Retinal pigment epithelial cell (primary cell): ENCODE measurements at regions not wholly inside any gene's neighbourhood (a gene's known extent, or its start where the extent isn't known, plus 50 kb on each side); places are given as distances from the start of the nearest gene placed in this dataset.
"Not testable (repeated sequence)": the region's sequence is repeated elsewhere in the genome, so short reads cannot be mapped to it uniquely, and the experiment has no call there.

Experiments used
- DNase-seq: peaks from one replicate; pipeline ENCODE4 v3.0.0-alpha.2; 2010; ENCODE audit warnings: low read depth
- H3K4me3 ChIP-seq: 2 replicates; pipeline ENCODE4 v1.5.1; 2011; ENCODE audit warnings: mild to moderate bottlenecking, low read length, control low read depth, moderate library complexity
- TF ChIP-seq, protein P1 (sequence below): conservative IDR thresholded peaks from 2 replicates; pipeline ENCODE4 v1.5.1; 2011; ENCODE audit warnings: low read depth, low read length, control low read depth, inconsistent platforms

DNA sequence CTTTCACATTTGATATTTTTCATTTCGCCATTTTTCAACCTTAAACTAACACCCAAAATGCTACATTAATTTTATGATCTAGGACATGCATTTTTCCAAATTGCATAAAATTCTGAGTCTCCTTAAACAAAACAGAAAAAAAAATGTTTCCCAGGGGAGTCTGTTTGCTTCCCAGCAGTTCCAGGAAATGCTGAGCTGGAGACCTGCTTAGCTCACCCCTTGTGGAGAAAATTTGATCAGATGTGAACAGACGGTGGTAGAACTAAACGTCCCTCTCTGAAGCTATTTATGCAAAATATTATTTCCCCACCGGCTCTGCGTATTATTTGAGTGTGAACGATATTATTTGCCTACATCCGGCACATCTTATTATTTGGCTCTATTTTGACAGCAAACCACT, 74.9 kb upstream of the AGAP1 start:
- TF ChIP-seq, protein P1, sequence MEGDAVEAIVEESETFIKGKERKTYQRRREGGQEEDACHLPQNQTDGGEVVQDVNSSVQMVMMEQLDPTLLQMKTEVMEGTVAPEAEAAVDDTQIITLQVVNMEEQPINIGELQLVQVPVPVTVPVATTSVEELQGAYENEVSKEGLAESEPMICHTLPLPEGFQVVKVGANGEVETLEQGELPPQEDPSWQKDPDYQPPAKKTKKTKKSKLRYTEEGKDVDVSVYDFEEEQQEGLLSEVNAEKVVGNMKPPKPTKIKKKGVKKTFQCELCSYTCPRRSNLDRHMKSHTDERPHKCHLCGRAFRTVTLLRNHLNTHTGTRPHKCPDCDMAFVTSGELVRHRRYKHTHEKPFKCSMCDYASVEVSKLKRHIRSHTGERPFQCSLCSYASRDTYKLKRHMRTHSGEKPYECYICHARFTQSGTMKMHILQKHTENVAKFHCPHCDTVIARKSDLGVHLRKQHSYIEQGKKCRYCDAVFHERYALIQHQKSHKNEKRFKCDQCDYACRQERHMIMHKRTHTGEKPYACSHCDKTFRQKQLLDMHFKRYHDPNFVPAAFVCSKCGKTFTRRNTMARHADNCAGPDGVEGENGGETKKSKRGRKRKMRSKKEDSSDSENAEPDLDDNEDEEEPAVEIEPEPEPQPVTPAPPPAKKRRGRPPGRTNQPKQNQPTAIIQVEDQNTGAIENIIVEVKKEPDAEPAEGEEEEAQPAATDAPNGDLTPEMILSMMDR = no peak
- DNase-seq = no peak
- H3K4me3 ChIP-seq = no peak overlapping the region

DNA sequence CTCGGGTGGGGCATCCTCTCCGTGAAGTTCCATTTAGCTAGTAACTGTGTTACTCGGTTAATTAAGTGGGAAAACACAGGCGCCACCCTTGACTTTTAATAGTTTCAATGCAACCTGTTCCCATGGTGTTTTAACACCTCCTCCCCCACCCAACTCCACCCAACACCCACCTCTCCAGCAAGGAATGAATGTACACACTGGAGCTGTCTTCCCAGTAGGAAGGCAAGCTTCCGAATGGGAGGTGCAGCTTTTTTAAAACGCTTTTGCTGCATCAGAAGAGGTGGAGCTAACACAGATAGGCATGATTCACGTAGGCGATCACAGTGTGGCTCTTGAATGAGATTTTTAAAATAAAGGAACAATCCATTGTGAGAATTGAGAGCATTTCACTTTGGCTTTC, 73.8 kb upstream of the AGAP1 start:
- no peak for DNase-seq
- H3K4me3 ChIP-seq = no peak overlapping the region
- TF ChIP-seq, protein P1 = no peak

DNA sequence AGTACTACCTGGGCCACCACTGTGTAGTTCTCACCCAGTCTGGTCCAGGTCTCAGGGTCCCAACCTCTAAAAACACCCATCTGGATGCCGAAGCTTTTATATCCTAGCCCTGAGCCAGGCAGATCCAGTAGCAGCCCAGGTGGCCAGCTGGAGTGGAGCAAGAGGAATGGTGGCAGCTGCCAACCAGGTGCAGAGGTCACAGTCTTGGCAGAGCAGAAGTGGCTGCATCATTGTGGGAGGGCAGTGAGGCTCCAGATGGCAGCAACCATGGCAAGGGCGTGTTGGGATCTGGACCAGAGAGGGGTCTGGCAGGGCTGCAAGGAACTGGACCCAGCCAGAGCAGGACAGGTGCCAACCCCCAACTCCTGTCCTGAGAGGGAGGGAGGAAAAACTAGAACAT, 72.2 kb upstream of the AGAP1 start:
- no peak for DNase-seq
- no peak overlapping the region for H3K4me3 ChIP-seq
- TF ChIP-seq, protein P1 = no peak

DNA sequence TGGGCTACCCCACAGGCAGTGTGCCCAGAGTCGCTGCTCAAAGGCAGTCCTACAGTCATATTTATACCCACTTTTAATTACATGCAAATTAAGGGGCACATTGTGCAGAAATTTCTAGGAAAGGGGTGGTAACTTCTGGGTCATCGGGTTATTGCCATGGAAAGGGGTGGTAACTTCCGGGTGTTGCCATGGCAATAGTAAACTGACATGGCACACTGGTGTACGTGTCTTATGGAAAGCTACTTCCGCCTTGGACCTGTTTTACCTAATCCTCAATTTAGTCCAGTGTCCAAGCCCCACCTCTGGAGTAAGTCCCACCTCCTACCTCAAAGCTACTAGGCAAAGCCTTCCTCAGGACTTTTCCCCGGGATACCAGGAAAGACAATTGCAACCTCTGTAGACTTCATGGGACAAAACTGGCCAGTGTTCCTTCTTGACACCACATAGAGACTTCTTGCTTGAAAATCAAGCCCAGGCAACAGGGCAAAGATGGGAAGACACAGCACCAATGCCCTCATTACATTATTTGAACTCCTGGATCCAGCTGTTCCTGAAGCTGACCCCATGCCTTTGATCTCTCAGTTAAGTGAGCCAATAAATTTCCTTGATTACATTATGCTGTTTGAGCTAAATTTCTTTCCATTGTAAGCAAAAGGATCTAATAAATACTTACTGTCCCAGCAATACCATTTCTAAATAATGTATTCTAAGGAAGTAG, 63.3 kb upstream of the AGAP1 start:
- TF ChIP-seq, protein P1 = no peak
- DNase-seq = no peak
- H3K4me3 ChIP-seq = no peak overlapping the region

DNA sequence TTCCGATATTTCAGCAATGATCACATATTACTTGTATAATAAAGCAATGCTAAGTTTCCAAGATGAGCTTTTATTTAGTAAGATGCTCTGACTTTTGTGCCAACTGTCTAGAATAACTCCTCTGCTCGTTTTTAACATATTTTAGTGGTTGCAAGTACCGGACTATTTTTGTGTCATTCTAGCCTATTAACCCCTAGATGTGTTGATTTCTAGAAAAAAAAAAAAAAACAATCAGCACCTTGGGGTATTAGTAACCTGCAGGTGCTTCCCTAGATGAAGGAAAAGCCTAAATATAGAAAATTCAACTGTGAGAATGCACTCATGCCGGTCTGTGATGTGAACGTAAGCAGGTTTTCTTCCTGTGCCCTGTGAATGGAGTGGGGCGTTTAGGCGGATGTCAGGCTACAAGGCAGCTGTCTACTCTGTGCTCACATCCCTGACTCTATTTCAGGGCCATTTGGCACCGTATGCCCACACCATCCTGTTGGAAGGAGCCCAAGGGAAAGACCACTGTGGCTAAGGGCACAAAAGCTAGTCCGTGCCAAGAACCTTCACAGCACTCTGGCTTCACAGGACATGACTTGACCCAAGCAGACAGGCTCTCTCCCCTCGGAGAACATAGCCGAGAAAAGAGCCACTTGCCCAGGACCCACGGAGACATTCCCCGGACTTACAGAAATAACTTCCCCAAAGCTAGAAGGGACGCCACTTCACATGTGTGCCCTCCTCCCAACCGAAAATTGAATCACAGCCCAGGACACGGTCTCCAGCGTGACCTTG, 60.9 kb upstream of the AGAP1 start:
- H3K4me3 ChIP-seq = no peak overlapping the region
- DNase-seq = no peak
- TF ChIP-seq, protein P1 = no peak

DNA sequence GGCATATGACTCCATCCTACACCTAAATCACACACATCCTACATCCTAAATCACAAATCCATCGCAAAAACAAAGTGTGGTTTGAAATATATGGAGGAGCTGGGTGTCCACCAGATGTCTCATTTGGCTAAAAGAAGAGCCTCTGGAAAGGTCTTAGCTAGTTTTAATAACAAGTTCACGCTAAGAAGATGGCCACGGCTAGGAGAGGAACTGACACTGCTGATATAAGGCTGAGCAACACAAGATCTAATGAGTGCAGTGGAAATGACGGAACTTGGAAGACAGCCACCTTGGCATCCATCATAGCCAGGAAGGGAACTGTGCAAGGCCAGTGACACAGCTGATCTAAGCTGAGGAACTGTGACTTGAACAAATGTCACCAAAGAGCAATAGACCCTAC, 60.0 kb upstream of the AGAP1 start:
- H3K4me3 ChIP-seq = no peak overlapping the region
- TF ChIP-seq, protein P1 = no peak
- no peak for DNase-seq

DNA sequence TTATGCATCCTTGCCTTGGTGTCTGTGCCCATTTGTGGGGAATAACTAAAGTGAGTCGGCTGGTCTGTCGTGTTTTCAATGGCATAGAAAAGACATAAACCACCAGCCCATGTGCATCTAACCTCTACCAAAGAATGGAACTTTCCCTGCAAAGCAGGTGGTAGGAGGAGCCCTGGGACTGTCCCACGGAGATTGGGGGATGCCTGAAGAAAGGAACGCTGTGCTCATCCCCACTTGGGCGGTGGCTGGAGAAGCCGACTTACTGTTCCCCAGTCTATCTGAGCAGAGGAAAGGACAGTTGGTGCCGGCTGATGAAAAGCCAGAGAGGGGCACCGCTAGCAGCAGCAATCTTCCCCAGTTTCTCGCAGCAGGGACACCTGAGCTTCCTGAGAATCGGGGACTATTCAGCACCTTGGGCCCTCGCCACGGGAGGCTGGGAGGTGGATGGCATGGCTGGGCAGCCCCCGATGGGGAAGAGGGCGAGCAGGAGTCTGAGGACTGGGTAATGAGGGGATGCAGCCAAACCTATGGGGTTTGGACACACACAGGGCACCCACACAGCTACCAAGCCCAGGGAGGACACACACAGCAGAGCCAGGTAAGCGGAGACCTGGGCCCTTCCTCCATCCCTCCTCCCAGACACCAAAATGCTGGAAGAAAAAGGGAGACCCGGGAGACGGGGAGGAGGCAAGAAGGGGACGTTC, 53.7 kb upstream of the AGAP1 start:
- no peak for DNase-seq
- TF ChIP-seq, protein P1 = no peak
- no peak overlapping the region for H3K4me3 ChIP-seq

DNA sequence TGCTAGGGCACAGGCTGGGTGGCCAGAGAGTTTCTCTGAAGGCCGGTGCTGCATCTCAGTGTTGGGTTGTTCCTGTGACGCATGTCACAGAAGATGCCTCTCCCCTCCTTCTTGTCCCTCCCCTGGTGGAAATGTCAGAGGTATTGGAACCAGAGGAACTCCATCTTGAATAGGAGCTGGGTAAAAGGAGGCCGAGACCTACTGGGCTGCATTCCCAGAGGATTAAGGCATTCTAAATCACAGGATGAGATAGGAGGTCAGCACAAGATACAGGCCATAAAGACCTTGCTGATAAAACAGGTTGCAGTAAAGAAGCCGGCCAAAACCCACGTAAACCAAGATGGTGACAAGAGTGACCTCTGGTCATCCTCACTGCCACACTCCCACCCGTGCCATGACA, 50.3 kb upstream of the AGAP1 start:
- DNase-seq, H3K4me3 ChIP-seq: not testable (repeated sequence)
